LNCAP (cell line): ENCODE measurements at regions not wholly inside any gene's neighbourhood (a gene's known extent, or its start where the extent isn't known, plus 50 kb on each side); places are given as distances from the start of the nearest gene placed in this dataset.

Source experiments
- CTCF ChIP-seq: fragments of 450-650 bp; IDR thresholded peaks from 2 replicates; pipeline ENCODE4 v1.5.1; 2017; ENCODE audit warnings: mild to moderate bottlenecking

DNA sequence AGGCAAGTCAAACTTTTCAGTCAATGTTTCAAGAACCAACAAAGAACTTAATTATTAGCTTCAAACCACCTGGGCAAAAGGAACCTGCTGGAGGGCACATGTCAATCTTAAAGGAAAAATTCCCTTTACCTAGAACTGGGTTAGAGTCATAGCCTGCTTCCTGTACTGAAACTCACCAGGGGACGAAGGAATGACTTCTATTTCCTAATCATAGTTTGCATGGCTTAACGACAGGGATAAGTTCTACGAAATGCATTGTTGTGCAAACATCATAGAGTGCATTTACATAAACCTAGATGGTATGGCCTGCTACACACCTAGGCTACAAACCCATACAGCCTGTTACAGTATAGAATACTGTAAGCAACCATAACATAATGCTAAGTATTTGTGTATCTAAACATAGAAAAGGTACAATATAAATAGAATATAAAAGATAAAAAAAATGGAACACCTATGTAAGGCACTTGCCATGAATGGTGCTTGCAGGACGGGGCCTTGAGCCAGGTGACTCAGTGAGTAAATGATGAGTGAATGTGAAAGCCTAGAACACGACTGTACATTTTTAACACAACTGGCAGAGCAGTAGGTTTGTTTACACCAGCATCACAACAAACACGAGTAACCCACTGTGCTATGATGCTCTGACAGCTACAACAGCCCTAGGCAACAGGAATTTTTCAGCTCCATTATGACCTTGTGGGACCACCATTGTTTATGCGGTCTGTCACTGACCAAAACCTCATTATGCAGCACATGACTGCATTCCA, 234.9 kb upstream of the CAND1 start:
- TF ChIP-seq CTCF = no peak

DNA sequence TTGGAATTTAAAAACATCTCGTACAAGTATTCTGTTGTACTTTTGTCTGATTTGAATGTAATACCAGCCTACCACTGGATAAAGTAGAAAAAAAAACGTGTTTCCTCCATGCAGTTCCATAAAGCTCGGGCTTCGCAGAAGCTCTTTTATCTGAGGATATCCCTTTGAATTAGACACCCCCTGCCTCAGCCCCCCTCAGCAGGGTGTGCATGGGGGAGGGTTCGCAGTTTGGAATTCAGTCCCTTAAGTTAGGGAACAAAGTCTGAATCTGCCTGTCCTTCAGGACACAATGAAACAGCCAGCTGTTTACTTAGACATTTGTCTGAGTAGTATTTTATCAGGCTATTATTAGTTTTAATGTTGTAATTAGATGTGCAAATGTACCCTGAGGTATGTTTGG, 234.0 kb upstream of the CAND1 start:
- TF ChIP-seq CTCF = no peak

DNA sequence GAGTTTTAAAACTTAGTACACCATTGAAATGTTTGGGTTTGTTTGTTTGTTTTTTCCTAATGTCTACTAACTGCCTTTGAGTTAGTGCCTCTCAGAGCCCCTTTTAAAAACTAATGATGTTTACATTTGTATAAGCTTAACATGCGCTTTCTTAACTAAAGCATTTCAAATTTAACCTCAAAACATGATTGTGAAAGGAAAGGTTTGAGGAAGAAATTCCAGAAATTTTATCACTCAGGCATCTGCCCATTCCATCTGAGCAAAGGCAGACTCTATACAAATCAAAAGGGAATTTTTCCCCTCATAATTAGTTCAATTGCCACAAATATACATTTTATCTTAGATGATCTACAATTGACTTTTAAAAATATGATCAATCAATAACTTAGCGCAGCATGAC, 230.7 kb upstream of the CAND1 start:
- no peak for TF ChIP-seq CTCF

DNA sequence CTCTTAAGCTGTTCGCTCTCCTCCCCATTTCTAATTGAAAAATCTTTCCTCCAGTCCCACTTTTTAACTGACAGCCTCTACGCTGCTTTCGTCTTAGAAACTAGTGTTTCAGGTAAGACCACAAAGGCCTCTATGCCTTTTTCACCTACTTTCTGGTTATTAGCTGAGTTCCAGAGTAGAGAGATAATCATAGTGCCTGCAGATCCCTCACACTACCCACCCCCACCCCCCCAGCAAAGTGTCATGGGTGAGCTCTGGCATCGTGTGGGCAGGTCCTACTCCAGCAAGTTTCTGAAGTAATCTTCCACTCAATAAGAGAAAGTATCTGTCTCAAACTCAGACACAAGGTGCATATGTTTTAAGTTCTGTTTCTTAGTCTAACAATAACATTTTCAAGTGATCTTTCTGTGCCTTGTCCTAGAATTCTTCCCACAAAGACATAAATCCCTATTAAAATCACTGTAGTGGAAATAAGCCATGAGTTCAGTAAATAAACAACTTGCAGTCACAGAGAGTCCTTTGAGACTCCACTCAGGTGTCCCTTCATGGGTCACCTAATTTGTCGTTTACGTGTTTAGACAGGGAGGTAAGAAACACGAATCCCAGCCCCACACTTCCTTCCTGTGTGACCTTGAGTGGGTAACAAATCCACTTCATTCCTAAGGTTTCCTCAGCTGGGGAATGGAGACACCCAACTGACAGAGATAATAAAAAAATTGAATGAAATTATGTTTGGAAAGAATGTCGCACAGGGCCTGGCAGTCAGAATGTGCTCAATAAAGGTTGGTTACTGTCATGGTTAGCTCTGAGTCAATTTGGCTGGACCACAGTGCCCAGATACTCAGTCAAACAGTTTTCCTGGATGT, 228.9 kb upstream of the CAND1 start:
- TF ChIP-seq CTCF = no peak

GRCh38 chr12:67040861-67041137, 228.4 kb upstream of the CAND1 start:
- no peak for TF ChIP-seq CTCF

DNA sequence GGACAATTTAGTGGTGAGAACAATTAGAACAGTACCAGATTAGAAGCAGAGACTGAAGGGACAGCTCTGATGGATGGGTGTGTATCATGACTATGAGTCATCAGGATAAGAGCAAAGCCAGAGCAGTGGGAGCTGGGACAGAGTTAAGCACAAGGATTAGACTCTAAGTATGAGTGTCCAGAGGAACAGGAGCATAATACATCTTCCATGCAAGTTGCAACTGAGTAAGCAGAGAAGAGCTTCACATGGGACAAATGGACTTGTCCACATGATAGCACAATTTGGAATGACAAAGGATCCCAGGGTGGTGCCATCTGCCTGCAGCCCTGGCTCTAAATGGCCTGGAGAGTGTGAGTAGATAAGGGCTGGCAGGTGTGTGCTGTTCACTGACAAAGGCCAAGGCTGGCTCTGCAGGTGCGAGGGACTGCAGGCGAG, 226.4 kb upstream of the CAND1 start:
- no peak for TF ChIP-seq CTCF

GRCh38 chr12:67043771-67044170, 225.4 kb upstream of the CAND1 start:
- no peak for TF ChIP-seq CTCF
